ENCODE measurements at regions not wholly inside any gene's neighbourhood (a gene's known extent, or its start where the extent isn't known, plus 50 kb on each side); places are given as distances from the start of the nearest gene placed in this dataset.

- TF ChIP-seq CTCF (conservative IDR thresholded peaks at IDR 0.05; ENCODE audit: low read depth in 2 of 2) (no peak), EZH2phosphoT487 (IDR thresholded peaks at IDR 0.05; ENCODE audit: unreplicated experiment) (no peak), REST (IDR thresholded peaks at IDR 0.05; ENCODE audit: unreplicated experiment) (no peak), CREB1 (CRISPR knock-in tag; IDR thresholded peaks at IDR 0.05; ENCODE audit: low read depth) (no peak), JUNB (IDR thresholded peaks at IDR 0.05; ENCODE audit: unreplicated experiment) (no peak), EZH2 (IDR thresholded peaks at IDR 0.05; ENCODE audit: low read depth, unreplicated experiment) (no peak), POLR2AphosphoS5 (IDR thresholded peaks at IDR 0.05; ENCODE audit: low read depth) (no peak)
Measured at GRCh38 chr14:53855127-53855526, 101.5 kb downstream of the BMP4 start.

Data from GM23338 (cell line).